ENCODE measurements at regions not wholly inside any gene's neighbourhood (a gene's known extent, or its start where the extent isn't known, plus 50 kb on each side); places are given as distances from the start of the nearest gene placed in this dataset.

GRCh38 chr22:47284360-47284759 lies 521.9 kb downstream of the TBC1D22A start:
- TF ChIP-seq POLR2A (IDR thresholded peaks at IDR 0.05) (no peak), CTCF (IDR thresholded peaks at IDR 0.05) (no peak)

All from heart left ventricle (tissue), 13 donors.